ENCODE measurements at regions not wholly inside any gene's neighbourhood (a gene's known extent, or its start where the extent isn't known, plus 50 kb on each side); places are given as distances from the start of the nearest gene placed in this dataset.

DNA sequence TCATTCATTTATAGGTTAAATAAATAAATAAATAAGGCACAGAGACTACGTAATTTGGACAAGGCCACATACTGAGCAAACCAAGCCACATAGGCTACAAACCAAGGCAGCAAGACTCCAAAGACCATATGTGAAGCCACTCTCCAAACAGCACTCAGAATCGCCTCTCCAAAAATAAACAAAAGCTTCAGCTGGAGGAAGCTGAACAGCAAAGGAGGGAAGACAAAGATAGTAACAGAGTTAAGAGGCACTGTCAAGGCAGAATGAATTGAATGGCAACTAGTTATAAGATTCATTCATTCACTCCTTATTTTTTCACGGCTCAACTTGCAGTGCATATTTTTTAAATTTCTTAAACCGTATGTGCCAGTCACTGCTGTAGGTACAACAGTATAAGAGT, 200.5 kb upstream of the GRIP1 start:
- TF ChIP-seq, protein P1, sequence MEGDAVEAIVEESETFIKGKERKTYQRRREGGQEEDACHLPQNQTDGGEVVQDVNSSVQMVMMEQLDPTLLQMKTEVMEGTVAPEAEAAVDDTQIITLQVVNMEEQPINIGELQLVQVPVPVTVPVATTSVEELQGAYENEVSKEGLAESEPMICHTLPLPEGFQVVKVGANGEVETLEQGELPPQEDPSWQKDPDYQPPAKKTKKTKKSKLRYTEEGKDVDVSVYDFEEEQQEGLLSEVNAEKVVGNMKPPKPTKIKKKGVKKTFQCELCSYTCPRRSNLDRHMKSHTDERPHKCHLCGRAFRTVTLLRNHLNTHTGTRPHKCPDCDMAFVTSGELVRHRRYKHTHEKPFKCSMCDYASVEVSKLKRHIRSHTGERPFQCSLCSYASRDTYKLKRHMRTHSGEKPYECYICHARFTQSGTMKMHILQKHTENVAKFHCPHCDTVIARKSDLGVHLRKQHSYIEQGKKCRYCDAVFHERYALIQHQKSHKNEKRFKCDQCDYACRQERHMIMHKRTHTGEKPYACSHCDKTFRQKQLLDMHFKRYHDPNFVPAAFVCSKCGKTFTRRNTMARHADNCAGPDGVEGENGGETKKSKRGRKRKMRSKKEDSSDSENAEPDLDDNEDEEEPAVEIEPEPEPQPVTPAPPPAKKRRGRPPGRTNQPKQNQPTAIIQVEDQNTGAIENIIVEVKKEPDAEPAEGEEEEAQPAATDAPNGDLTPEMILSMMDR (conservative IDR thresholded peaks at IDR 0.05; ENCODE audit: low read depth in 2 of 2): no peak
- TF ChIP-seq, protein P2, sequence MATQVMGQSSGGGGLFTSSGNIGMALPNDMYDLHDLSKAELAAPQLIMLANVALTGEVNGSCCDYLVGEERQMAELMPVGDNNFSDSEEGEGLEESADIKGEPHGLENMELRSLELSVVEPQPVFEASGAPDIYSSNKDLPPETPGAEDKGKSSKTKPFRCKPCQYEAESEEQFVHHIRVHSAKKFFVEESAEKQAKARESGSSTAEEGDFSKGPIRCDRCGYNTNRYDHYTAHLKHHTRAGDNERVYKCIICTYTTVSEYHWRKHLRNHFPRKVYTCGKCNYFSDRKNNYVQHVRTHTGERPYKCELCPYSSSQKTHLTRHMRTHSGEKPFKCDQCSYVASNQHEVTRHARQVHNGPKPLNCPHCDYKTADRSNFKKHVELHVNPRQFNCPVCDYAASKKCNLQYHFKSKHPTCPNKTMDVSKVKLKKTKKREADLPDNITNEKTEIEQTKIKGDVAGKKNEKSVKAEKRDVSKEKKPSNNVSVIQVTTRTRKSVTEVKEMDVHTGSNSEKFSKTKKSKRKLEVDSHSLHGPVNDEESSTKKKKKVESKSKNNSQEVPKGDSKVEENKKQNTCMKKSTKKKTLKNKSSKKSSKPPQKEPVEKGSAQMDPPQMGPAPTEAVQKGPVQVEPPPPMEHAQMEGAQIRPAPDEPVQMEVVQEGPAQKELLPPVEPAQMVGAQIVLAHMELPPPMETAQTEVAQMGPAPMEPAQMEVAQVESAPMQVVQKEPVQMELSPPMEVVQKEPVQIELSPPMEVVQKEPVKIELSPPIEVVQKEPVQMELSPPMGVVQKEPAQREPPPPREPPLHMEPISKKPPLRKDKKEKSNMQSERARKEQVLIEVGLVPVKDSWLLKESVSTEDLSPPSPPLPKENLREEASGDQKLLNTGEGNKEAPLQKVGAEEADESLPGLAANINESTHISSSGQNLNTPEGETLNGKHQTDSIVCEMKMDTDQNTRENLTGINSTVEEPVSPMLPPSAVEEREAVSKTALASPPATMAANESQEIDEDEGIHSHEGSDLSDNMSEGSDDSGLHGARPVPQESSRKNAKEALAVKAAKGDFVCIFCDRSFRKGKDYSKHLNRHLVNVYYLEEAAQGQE (IDR thresholded peaks at IDR 0.05; ENCODE audit: unreplicated experiment): no peak
- TF ChIP-seq EZH2 (IDR thresholded peaks at IDR 0.05; ENCODE audit: low read depth, unreplicated experiment) (no peak), EZH2phosphoT487 (IDR thresholded peaks at IDR 0.05; ENCODE audit: unreplicated experiment) (no peak), CREB1 (CRISPR knock-in tag; IDR thresholded peaks at IDR 0.05; ENCODE audit: low read depth) (no peak), POLR2AphosphoS5 (IDR thresholded peaks at IDR 0.05; ENCODE audit: low read depth) (no peak)
- TF ChIP-seq, protein P3, sequence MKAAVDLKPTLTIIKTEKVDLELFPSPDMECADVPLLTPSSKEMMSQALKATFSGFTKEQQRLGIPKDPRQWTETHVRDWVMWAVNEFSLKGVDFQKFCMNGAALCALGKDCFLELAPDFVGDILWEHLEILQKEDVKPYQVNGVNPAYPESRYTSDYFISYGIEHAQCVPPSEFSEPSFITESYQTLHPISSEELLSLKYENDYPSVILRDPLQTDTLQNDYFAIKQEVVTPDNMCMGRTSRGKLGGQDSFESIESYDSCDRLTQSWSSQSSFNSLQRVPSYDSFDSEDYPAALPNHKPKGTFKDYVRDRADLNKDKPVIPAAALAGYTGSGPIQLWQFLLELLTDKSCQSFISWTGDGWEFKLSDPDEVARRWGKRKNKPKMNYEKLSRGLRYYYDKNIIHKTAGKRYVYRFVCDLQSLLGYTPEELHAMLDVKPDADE (IDR thresholded peaks at IDR 0.05): no peak
